Medulla oblongata (tissue), 1 donor: ENCODE measurements at regions not wholly inside any gene's neighbourhood (a gene's known extent, or its start where the extent isn't known, plus 50 kb on each side); places are given as distances from the start of the nearest gene placed in this dataset.

Experiments
- DNase-seq: peaks from one replicate; pipeline ENCODE4 v3.0.0-alpha.2; 2015; ENCODE audit errors: extremely low spot score

DNA sequence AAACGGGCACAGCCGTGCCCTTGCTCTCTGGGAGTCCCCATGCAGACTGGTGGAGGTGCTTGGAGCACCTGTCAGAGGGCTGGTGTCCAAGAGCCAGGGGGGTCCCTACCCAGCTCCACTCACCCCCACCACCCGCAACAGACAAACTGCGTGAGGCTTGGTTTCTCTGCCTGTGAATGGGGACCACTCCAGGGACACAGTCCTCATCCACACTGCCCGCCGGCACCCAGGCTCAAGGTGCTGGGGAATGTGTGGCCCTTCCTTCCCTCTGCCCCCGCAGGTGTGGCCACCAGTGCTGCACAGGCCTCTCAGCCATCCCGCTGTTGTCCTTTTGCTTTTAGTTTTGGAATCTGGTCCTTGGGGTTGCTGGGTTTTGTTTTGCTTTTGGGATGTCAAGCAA, 136.5 kb upstream of the ZNF236 start:
- DNase-seq, result no peak

DNA sequence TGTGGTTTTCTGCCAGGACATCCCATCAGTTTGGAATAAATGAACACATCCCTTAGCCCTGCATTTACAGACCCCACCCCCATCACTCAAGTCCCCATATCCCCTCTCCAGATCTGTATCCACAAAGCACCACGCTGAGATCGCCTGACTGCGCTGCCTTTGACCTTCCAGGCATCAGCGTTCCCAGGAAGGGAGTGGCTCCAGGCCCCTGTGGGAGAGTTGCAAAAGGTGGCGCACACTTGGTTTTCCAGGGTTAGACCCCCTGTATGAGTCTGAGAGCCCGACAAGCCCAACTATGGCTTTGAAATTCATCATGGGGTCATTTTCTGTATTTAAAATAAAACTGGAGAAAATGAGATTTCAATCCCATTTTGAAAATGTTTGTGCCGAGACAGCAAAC, 137.0 kb upstream of the ZNF236 start:
- DNase-seq, result no peak

DNA sequence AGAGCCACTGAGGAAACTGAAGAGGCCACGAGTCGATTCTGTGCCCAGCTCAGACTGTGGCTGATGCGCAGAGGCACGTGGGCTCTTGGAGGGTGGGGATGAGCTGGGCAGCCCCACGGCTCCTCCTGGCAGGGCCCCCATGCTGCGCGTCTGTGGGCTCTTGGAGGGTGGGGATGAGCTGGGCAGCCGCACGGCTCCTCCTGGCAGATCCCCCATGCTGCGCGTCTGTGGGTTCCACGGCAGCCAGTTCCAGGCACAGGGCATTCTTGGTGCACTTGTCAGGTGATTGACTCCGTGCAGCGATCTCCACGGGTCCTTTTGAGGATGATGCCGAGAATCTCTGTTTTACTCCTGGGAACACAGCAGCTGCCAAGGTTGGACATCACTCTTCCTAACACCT, 138.1 kb upstream of the ZNF236 start:
- no peak for DNase-seq

DNA sequence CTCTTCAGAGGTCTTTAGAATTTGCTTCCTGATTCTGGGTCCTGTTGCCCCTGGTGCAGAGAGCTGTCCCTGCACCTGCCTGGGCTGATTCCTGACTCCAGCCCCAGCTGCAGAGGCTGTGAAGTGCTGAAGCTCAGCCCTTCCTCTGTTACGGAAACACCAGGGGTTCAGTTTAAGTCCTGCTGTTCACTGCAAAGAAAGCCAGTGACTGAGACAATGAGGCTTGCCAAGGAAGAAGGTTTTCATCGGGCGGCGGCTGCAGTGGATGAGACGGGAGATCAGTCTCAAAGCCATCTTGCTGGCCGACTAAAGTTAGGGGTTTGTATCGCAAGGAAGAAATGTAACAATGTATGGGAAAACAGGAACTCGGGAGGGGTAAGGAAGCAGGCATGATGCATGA, 142.4 kb upstream of the ZNF236 start:
- no peak for DNase-seq

DNA sequence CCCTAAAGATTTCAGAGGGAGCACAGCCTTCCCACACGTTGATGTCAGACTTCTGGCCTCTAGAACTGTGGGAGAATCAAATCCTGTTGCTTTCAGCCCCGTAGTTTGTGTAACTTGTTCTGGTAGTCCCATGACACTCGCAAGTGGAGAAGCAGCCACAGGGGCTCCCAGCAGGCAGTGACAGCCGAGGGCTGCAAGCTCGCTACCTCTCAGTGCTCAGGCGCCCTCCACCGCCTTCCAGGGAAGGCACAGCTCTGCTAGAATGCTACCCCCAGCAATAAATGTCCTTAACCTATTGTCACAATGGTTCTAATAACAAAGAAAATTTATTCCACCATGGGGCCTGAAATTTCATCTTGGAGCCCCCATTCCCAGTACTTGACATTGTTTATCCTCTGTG, 143.1 kb upstream of the ZNF236 start:
- DNase-seq, result no peak

DNA sequence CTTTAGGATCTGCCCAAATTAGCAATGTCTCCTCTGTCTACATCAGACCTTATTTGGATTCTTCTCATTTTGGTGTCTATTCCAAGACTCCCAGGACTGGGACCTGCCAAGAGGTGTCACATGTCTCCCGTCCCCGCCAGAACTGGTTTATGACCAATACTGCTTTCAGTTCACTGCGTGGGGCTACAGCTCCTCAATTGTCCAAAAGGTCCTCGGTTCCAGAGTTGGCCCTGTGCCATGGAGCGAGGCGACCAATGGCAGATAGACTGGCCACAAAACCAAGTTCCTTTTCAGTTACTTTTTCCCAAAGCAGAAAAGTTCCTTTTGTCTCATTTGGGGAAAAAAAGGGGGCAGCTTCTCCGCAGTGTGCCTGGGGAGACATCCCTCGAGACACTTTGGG, 144.1 kb upstream of the ZNF236 start:
- DNase-seq, result peak; percentile 80

DNA sequence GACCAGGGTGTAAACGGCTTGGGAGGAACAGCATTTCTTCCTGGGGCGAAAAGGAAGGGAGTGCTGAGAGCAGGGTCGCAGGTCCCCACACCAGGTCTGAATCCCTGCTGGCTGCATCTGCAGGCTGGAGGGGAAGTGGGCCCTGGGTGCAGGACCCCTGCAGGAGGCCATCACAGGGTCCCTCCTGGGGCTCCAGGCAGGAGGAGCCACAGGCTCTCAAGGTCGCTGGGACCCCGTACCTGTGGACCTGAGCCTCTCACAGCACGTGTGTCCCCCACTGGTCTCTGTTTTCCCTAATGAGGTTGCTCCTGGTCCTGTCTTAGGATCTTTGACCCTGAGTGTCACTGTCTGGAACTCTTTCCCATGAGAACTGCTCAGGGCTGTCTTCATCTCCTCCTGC, 147.8 kb upstream of the ZNF236 start:
- no peak for DNase-seq

DNA sequence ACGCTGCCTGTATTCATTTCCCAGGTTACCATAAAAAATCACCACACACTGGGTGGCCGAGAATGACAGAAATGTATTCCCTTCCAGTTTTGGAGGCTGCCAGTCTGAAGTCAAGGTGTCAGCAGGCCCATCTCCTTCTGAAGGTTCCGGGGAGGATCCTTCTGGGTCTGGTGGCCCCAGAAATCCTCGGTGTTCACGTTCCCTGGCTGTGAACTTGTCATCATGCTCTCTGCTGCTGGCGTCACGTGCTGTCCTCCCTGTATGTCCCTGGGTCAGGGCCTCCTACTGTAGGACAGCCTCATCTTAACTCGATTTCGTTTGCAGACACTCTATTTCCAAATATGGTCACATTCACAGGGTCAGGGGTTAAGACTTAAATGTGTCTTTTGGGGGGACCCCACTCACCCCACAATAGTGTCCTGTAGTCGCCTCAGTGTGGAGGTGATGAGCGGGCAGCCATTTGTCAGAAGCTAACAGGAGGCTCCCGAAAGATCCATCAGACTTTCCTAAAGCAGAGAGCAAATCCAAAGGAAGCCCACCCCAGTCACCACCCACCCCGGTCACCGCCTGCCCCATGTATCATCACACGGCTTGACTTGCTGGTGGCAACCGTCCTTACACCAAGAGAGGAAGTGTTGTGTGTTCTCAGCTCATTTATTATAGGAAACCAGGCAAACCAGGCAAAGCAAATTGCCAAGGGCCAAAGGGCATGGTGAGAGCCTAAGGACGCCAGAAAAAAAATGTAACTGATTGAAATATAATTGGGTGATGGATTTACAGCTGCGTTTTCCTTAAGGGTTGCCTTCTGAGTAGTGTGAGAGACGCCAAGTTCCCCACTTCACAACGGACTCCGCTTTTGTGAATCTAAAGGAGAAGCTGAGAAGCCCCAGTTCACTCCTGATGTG, 148.8 kb upstream of the ZNF236 start:
- DNase-seq, result no peak

DNA sequence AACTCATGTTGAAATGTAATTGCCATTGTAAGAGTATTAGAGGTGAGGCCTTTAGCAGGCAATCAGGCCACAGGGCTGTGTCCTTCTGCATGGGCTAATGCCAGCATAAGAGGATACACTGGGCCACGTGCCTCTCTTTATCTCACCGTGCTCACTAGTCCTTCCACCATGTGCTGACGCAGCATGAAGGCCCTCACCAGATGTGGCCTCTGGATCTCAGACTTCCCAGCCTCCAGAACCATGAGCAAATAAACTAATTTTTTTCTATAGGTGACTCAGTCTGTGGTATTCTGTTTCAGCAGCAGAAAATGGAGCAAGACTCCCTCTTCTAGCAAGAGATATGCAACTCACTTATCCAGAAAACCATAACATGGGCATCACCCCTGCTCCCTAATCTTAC, 149.7 kb upstream of the ZNF236 start:
- no peak for DNase-seq

DNA sequence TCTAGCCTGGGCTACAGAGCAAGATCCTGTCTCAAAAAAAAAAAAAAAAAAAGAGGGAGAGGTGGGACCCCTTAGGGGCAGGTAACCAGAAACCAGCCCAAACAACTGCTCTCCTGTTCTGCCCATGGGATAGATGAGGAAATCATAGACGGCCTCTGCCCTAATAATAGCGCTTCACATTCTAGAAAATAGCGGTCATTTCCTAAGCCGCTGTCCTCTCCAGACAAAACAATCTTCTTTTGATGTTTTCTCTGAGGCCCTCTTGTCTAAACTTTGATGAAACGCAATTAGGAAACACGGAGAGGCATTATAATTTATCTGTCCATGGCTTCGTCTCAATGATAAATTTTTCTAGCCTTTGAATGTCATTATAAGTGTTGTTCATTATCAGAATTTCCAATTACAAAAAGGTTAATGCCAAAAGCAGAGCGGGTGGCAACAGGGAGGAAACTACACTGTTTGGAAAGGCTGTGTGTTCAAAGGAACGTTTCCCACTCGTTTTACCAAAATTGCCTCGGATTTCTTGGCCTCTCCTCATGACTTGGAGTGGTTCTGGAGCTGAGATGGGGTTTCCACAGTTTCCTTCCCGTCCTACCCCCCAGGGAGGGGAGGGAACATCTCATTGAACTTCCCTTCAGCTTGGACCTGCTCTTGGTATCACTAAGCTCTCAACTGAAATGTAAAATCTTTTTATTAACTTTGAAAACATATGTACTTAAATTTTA, 151.6 kb upstream of the ZNF236 start:
- peak; percentile 71 for DNase-seq

DNA sequence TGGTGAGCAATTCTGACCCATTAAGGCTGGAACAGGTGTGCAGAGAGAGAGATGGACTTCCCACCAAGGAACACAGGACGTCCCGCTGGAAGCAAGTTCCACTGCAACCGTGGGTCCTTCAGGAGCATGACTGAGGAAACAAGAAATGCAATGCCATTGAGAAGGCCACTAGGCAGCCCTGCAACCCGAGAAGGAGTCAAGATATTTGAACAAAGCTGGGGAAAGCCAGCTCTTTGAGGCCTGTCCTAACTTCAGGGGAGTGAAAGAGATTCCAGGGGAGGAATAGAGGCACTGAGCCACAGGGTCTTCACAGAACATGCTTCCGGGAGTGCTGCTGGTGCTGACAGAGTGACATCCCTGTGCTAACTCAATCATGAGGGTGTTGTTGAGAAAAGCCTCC, 153.8 kb upstream of the ZNF236 start:
- no peak for DNase-seq

DNA sequence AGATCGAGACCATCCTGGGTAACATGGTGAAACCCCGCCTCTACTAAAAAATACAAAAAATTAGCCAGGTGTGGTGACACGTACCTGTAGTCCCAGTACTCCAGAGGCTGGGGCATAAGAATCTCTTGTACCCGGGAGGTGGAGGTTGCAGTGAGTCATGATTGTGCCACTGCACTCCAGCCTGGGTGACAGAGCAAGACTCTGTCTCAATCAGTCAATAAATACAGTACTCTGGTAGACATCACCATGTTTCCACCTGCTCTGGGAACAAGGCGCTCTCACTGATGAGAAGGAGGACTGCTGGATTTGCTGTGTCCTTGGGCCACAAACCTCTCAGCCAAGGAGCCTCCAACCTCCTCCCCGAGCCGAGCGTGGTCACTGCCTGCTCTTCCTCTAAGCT, 154.2 kb upstream of the ZNF236 start:
- DNase-seq, result no peak

DNA sequence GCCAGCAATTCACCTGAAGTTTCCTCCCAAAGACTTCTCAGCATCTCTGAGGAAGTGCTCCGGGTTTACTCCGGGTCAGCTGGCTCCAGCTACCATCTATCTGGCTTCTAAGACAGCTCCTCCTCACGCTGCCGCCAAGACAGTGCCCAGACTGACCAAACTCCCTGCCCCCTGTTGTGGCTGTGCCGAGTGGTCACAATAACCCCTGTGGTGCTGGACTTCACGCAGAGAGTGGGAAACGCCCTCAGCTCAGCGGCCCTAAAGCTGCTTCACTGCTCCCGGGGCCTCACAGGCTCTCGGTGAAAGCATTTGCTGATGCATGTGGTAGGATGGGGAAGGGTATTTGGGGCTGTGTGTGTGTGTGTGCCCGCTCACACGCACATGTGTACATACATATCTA, 154.8 kb upstream of the ZNF236 start:
- no peak for DNase-seq

DNA sequence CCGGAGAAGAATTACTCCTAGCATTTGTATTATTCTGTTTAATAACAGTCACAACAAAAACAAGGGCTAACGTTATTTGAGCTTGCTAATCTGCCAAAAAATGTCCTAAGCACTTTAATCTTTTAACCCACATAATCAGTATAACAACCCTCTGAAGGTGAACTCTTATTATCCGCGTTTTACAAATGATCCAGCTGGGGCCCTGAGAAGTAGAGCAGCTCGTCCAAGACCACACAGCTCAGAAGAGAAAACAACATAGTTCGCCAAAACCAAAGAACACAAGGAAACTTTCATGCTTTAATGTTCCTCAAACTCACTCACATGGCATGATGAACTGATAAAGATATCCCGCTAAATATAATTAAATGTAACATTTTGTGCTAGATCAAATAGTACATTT, 159.7 kb upstream of the ZNF236 start:
- no peak for DNase-seq

DNA sequence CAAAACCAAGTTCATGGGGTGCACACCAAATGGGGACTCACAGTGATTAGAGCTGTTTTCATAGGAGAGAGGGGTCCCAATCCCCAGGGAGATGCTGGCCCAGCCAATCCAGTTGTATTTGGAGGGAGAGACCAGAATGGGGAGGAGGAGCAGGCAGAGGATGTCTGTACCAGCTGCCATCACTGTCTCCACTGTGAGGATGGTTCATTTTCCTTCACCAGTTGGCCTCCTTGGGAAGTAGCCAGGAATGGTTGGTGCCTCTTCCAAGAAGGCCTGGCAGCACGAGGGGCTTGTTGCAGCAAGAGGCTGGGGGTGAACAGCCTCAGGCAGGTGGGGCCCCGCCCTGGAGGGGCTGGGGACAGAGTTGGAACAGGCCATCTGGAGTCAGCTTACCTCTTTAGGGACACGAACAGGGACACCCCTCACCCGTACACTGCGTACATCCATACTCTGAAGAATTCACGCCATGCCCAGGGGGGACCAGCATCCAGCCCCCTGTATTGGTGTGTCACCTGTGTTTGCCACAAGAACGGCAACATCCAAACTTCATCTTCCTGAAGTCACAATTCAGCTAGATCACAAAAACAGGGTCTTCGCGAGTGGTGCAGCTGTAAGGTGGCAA, 161.7 kb upstream of the ZNF236 start:
- no peak for DNase-seq

DNA sequence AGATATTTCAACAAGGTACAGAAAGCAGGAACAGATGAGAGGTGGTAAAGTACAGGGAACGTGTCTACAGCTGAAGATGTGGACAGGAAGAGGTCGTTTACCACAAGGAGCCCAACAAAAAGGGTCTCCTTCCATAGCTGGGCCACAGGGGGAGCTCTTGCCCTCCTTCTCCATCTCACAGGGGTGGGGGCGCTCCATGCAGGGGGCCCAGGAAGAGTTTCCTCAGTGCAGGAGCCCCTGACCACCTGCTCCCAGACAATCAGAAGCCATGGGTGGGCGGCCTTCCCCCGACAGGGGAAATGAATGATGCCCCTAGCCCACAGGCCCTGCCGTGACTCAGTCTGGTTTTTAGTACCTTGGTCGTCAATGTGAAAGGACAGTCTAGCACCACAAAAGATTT, 163.6 kb upstream of the ZNF516 start:
- DNase-seq, result no peak

DNA sequence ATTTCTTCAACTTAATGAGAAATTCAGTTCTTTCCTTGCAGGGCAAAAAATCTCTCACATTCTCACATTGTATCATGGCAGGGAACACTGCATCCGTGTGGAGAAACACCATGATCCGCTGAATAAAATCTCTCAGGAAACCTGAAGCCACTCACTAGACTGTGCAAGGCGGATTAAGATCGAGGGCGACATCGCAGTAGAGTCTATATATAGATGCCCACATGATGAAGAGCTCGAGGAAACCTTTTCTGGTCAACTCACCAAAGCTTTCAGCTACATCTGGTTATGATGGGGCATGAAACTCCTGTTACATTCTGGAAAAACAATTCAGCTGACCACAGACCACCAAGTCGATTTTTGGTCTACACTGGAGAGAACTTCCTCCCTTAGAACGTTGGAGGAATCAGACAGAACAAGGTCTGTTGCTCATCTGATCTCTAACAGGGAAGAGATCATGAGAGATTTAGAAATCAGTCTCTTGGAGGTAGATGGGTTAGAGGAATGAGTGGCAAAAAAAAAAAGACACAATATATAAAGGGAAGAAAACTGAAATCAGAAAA, 162.9 kb upstream of the ZNF516 start:
- no peak for DNase-seq

DNA sequence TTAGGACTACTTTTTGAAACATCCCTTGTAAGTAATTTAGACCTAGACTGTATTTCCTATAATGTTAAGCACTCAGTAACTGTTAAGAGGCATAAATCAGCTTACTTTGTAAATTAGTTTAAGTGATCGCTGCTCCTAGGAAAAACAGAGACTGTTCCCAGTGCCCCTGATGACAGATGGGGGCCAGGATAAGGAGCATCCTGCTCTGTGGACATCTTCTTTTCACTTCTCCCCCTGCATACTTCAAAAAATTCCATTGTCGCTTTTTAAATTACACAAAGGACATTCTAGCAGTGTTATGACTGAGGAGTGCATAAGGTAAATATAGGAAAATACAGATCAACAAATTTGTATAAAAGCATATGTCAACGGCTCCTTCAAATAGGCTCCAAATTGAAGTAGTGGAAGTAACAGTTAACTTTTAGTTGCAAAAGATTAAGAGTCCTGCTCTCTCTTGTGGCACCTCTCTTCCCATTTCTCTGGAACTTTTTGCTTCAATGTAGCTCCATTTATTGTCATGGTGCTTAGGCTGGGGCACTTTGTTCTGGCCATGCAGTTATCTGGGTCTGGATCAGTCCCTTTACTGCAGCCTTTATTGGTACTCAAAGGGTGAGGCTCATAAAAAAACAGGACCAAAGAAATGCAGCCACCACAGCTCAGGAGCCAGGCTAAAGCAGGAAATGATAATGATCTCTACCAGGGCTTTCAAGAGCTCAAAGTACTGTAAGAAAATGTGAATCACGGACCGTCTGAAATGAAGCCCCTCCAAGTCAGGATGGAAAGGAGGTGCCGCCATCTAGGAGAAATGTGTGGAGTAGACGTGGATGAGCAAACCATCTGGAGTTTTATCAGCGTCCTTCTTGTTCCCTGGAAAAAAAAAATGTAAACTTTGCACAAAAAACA, 162.1 kb upstream of the ZNF516 start:
- no peak for DNase-seq

DNA sequence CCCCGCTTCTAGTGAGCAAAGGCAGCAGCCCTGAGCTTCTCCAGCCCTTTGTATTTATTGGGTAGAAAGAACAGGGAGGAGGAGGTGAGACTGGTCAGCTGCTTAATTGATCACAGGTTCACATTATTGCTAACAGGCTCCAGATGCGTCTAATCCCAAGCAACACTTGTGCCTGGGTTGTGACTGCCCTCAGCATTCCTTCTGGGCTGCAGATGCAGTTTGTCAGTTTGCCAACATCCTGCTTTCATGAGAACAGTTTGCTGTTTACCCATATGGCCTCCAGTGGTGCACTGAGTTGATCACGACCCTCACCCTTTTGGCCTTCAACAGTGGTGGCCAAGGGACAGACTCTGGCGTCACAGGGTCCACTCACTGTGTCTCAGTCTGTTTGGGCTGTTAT, 159.5 kb upstream of the ZNF516 start:
- DNase-seq, result no peak

DNA sequence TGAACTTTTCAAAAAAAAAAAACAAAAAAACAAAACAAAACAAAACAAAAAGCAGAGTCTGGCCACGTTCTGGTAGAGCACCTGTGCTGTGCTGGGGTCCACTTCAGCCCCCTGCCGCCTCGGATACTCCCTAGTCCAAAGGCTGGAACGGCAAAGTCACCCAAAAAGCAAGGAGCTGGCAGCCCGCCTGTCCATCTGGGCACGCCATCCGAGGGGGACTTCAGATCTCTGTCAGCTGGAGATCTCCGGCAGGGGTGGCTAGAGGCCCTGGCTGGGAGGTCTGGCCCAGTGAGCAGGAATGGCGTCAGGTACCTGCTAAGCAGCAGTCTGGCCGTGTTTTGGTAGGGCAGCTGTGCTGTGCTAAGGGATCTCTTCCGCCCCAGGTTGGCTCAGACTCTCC, 152.3 kb upstream of the ZNF516 start:
- no peak for DNase-seq

DNA sequence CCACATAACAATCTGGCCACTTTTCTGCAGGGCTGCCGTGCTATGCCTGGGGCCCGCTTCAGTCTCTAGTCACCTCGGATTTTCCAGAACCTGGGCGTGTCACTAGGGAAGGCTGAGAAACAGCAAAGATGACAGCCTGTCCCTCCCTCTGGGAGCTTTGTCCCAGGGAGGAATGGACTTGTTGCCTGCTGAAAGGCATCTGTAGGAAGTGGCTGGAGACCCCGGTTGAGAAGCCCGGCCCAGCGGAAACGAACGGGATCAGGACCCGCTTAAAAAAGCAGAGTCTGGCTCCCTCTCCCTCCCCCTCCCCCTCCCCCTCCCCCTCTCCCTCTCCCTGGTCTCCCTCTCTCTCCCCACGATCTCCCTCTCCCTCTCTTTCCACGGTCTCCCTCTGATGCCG, 149.5 kb upstream of the ZNF516 start:
- DNase-seq, result no peak

DNA sequence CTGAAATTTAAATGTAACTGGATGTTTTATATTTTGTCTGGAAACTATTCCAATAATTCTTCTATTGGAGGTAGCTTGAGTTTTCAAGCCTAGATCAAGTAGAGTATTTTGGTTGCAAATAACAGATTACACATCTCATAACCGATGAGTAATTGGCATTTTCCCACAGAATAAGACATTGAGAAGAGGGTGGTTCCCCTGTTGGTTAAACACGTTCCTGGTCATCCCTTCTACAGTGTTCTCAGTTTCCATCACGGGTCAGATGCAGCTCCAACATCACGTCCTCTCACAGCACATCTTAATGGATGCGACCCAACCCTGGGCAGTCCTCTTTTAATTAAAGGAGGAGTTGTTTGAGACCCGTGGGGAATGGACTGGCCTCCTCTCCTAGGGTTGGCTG, 149.0 kb upstream of the ZNF516 start:
- DNase-seq, result no peak
